Erythroblast (primary cell): ENCODE measurements at regions not wholly inside any gene's neighbourhood (a gene's known extent, or its start where the extent isn't known, plus 50 kb on each side); places are given as distances from the start of the nearest gene placed in this dataset.

Source experiments
- GATA1 ChIP-seq: IDR thresholded peaks from 2 replicates; pipeline ENCODE4 v1.6.1; 2011; ENCODE audit warnings: low read depth, mild to moderate bottlenecking, control low read depth, low read length, moderate library complexity
- POLR2A ChIP-seq: IDR thresholded peaks from 2 replicates; pipeline ENCODE4 v1.6.1; 2011; ENCODE audit warnings: mild to moderate bottlenecking, low read length

- no peak for TF ChIP-seq POLR2A
- TF ChIP-seq GATA1 = no peak
These were observed 144.6 kb upstream of the FOXF1 start for GRCh38 chr16:86365513-86366273.
